BE2C (cell line): ENCODE measurements at regions not wholly inside any gene's neighbourhood (a gene's known extent, or its start where the extent isn't known, plus 50 kb on each side); places are given as distances from the start of the nearest gene placed in this dataset.

Experiments
- DNase-seq: peaks from one replicate; pipeline ENCODE4 v3.0.0-alpha.2; 2020
- H3K27me3 ChIP-seq: fragments of 250-450 bp; sonication (Bioruptor Pico); 2 replicates; pipeline ENCODE4 v1.5.1; 2020; ENCODE audit warnings: mild to moderate bottlenecking
- H3K36me3 ChIP-seq: fragments of 250-450 bp; sonication (Bioruptor Pico); 2 replicates; pipeline ENCODE4 v1.5.1; 2020; ENCODE audit warnings: mild to moderate bottlenecking
- H3K4me1 ChIP-seq: fragments of 250-450 bp; sonication (Bioruptor Pico); 2 replicates; pipeline ENCODE4 v1.5.1; 2020
- H3K4me3 ChIP-seq: 2 replicates; pipeline ENCODE4 v1.5.1; 2011; ENCODE audit warnings: low read depth, low read length
- H3K9me3 ChIP-seq: fragments of 250-450 bp; sonication (Bioruptor Pico); 2 replicates; pipeline ENCODE4 v1.5.1; 2020
- TF ChIP-seq, protein P1 (sequence below): IDR thresholded peaks from 2 replicates; pipeline ENCODE4 v1.5.1; 2012; ENCODE audit warnings: mild to moderate bottlenecking, low read depth, low read length

- no peaks in the 10 kb centered on the region for H3K36me3 ChIP-seq
- H3K9me3 ChIP-seq = no peaks in the 10 kb centered on the region
- H3K27me3 ChIP-seq = no peaks in the 10 kb centered on the region
- no peak for DNase-seq
- TF ChIP-seq, protein P1, sequence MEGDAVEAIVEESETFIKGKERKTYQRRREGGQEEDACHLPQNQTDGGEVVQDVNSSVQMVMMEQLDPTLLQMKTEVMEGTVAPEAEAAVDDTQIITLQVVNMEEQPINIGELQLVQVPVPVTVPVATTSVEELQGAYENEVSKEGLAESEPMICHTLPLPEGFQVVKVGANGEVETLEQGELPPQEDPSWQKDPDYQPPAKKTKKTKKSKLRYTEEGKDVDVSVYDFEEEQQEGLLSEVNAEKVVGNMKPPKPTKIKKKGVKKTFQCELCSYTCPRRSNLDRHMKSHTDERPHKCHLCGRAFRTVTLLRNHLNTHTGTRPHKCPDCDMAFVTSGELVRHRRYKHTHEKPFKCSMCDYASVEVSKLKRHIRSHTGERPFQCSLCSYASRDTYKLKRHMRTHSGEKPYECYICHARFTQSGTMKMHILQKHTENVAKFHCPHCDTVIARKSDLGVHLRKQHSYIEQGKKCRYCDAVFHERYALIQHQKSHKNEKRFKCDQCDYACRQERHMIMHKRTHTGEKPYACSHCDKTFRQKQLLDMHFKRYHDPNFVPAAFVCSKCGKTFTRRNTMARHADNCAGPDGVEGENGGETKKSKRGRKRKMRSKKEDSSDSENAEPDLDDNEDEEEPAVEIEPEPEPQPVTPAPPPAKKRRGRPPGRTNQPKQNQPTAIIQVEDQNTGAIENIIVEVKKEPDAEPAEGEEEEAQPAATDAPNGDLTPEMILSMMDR = no peak
- no peak overlapping the region for H3K4me3 ChIP-seq
- peaks cover 28% of the 10 kb centered on the region for H3K4me1 ChIP-seq
These were observed 136.1 kb downstream of the ENC1 start for GRCh38 chr5:74504463-74504862.

DNA sequence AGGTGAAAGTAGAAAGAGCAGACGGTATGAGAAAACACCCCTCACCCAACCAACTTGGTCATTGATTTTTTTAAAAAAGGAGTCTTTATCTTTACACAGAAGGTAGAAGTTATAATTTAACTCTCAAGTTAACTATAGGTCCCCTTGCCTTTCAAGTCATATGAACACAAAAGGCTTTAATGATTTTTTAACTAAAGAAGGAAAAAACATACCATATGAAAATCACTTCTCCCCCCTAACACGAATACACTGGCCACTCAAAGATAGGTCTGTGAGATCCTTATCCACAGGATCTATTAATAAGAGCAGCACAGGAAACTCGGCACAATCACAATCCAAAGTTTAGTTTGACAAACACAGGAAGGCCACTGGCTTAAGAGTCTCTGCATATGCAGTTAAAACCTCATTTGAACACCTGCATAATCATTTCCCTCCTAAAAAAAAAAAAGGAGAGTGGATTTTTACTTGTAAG, 138.0 kb downstream of the ENC1 start:
- peaks cover 30% of the 10 kb centered on the region for H3K4me1 ChIP-seq
- TF ChIP-seq, protein P1 = no peak
- no peaks in the 10 kb centered on the region for H3K36me3 ChIP-seq
- H3K9me3 ChIP-seq = no peaks in the 10 kb centered on the region
- no peaks in the 10 kb centered on the region for H3K27me3 ChIP-seq
- H3K4me3 ChIP-seq = no peak overlapping the region
- DNase-seq = no peak

DNA sequence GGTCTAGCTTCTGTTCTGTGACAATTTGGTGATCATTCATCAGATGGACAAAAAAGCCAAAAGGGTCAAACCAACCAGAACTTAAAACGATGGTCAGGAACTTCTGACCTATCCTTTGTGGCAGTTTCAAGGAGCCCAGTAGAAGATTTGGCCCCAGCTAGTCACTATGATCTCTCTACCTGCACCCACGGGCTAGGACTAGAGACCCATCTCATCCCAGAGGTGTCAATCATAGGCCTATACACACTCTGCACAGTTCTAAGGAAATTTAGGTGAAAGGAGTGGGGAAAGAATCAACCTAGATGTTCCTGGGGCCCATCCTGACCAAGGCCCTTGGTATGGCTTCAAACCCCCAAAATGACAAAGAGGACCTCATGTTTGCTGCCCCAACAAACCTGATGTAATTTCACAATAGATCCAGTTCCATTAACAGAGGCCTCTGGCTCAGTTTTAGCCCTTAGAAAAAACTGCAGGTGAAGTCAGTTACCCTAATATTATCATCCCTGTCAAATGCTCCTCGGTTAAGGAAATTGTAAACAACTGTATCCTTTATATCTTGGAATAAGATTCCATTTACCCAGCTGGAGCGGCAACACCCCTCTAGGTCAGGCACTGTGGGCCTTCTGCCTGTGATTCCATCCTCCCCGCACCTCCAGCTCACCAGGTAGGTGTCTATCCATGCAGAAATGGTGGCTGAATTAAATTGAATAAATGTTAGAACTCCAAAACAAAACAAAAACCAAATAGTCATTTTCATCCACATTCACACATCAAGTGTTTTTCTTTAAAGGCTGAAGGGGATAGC, 138.7 kb downstream of the ENC1 start:
- TF ChIP-seq, protein P1 = no peak
- Histone ChIP-seq H3K36me3 (no peaks in the 10 kb centered on the region), H3K27me3 (no peaks in the 10 kb centered on the region), H3K4me1 (peaks cover 25% of the 10 kb centered on the region), H3K9me3 (no peaks in the 10 kb centered on the region), H3K4me3 (no peak overlapping the region)
- no peak for DNase-seq

GRCh38 chr5:74500110-74500917, 140.2 kb downstream of the ENC1 start:
- peaks cover 25% of the 10 kb centered on the region for H3K4me1 ChIP-seq
- H3K4me3 ChIP-seq = no peak overlapping the region
- H3K36me3 ChIP-seq = no peaks in the 10 kb centered on the region
- no peak for DNase-seq
- H3K9me3 ChIP-seq = no peaks in the 10 kb centered on the region
- H3K27me3 ChIP-seq = no peaks in the 10 kb centered on the region
- TF ChIP-seq, protein P1 = no peak

GRCh38 chr5:74499256-74500050, 141.1 kb downstream of the ENC1 start:
- no peaks in the 10 kb centered on the region for H3K9me3 ChIP-seq
- no peak overlapping the region for H3K4me3 ChIP-seq
- peaks cover 27% of the 10 kb centered on the region for H3K4me1 ChIP-seq
- TF ChIP-seq, protein P1 = no peak
- no peak for DNase-seq
- no peaks in the 10 kb centered on the region for H3K27me3 ChIP-seq
- H3K36me3 ChIP-seq = no peaks in the 10 kb centered on the region
